ENCODE measurements at regions not wholly inside any gene's neighbourhood (a gene's known extent, or its start where the extent isn't known, plus 50 kb on each side); places are given as distances from the start of the nearest gene placed in this dataset.

DNA sequence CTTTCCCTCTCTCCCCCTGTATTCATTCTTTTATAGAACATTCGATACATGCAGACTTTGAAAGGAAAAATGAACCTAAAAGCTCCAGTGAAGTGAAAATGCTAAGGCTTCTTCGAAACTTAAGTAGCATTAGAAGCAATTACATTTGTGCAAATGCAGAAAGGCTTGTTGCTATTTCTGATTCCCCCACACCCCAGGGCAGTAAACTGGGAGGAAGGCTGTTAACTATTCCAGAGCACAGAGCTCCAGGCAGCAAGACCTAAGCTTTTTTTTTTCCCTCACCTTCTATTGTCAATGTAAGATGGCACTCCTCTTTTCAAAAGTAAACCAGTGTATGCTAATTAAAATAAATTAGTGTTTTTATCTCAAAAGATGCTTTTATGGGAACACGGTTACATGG is 448.9 kb upstream of the TBX3 start:
- H3K4me3 ChIP-seq: no peak overlapping the region
- H3K4me2 ChIP-seq: no peak overlapping the region
- ChIA-PET CTCF (interaction anchor here (0.7 to 1.8 kb wide), 4 partner anchors 13 to 449 kb away, joined by 3 to 6 read pairs (median 3); partner anchors contain the start of gene TBX3), POLR2A (no interaction called here)
- no peak overlapping the region for H3K27ac ChIP-seq
- H3K4me1 ChIP-seq: peaks cover 19% of the 10 kb centered on the region
- no peaks in the 10 kb centered on the region for H3K9me3 ChIP-seq
- 53% methylated on average over 3 of the region's 3 CpGs for WGBS (ENCODE audit: missing lambda C conversion rate)
- no peak for TF ChIP-seq FOSB (CRISPR knock-in tag; IDR thresholded peaks at IDR 0.05)
- TF ChIP-seq ZNF302 (CRISPR knock-in tag; IDR thresholded peaks at IDR 0.05): no peak
- TF ChIP-seq, protein P1, sequence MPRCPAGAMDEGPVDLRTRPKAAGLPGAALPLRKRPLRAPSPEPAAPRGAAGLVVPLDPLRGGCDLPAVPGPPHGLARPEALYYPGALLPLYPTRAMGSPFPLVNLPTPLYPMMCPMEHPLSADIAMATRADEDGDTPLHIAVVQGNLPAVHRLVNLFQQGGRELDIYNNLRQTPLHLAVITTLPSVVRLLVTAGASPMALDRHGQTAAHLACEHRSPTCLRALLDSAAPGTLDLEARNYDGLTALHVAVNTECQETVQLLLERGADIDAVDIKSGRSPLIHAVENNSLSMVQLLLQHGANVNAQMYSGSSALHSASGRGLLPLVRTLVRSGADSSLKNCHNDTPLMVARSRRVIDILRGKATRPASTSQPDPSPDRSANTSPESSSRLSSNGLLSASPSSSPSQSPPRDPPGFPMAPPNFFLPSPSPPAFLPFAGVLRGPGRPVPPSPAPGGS (IDR thresholded peaks at IDR 0.05): no peak
- TF ChIP-seq NFE2L2 (conservative IDR thresholded peaks at IDR 0.05; ENCODE audit: low read length): no peak
- TF ChIP-seq JUN (IDR thresholded peaks at IDR 0.05): no peak
- no peak for TF ChIP-seq SMC3 (IDR thresholded peaks at IDR 0.05)
- no peak for TF ChIP-seq KDM5A (IDR thresholded peaks at IDR 0.05)
- no peak for TF ChIP-seq HOXB13 (CRISPR knock-in tag; IDR thresholded peaks at IDR 0.05; ENCODE audit: low read depth)
- TF ChIP-seq MYC (IDR thresholded peaks at IDR 0.05; ENCODE audit: borderline replicate concordance, low read length): no peak
- TF ChIP-seq, protein P2, sequence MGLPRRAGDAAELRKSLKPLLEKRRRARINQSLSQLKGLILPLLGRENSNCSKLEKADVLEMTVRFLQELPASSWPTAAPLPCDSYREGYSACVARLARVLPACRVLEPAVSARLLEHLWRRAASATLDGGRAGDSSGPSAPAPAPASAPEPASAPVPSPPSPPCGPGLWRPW (IDR thresholded peaks at IDR 0.05): no peak
- TF ChIP-seq ZSCAN20 (CRISPR knock-in tag; IDR thresholded peaks at IDR 0.05): no peak
- TF ChIP-seq TFCP2L1 (CRISPR knock-in tag; IDR thresholded peaks at IDR 0.05): no peak
- no peak for TF ChIP-seq TP53 (CRISPR knock-in tag; IDR thresholded peaks at IDR 0.05)
- no peak for TF ChIP-seq NPAS2 (CRISPR knock-in tag; IDR thresholded peaks at IDR 0.05; ENCODE audit: borderline replicate concordance)
- TF ChIP-seq RFX5 (IDR thresholded peaks at IDR 0.05): no peak
- no peak for TF ChIP-seq HDAC2 (IDR thresholded peaks at IDR 0.05)
- no peak for TF ChIP-seq FOSL2 (IDR thresholded peaks at IDR 0.05)
- TF ChIP-seq FOSL2 (CRISPR knock-in tag; IDR thresholded peaks at IDR 0.05): no peak
- TF ChIP-seq, protein P3, sequence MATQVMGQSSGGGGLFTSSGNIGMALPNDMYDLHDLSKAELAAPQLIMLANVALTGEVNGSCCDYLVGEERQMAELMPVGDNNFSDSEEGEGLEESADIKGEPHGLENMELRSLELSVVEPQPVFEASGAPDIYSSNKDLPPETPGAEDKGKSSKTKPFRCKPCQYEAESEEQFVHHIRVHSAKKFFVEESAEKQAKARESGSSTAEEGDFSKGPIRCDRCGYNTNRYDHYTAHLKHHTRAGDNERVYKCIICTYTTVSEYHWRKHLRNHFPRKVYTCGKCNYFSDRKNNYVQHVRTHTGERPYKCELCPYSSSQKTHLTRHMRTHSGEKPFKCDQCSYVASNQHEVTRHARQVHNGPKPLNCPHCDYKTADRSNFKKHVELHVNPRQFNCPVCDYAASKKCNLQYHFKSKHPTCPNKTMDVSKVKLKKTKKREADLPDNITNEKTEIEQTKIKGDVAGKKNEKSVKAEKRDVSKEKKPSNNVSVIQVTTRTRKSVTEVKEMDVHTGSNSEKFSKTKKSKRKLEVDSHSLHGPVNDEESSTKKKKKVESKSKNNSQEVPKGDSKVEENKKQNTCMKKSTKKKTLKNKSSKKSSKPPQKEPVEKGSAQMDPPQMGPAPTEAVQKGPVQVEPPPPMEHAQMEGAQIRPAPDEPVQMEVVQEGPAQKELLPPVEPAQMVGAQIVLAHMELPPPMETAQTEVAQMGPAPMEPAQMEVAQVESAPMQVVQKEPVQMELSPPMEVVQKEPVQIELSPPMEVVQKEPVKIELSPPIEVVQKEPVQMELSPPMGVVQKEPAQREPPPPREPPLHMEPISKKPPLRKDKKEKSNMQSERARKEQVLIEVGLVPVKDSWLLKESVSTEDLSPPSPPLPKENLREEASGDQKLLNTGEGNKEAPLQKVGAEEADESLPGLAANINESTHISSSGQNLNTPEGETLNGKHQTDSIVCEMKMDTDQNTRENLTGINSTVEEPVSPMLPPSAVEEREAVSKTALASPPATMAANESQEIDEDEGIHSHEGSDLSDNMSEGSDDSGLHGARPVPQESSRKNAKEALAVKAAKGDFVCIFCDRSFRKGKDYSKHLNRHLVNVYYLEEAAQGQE (IDR thresholded peaks at IDR 0.05): no peak
- TF ChIP-seq, protein P4, sequence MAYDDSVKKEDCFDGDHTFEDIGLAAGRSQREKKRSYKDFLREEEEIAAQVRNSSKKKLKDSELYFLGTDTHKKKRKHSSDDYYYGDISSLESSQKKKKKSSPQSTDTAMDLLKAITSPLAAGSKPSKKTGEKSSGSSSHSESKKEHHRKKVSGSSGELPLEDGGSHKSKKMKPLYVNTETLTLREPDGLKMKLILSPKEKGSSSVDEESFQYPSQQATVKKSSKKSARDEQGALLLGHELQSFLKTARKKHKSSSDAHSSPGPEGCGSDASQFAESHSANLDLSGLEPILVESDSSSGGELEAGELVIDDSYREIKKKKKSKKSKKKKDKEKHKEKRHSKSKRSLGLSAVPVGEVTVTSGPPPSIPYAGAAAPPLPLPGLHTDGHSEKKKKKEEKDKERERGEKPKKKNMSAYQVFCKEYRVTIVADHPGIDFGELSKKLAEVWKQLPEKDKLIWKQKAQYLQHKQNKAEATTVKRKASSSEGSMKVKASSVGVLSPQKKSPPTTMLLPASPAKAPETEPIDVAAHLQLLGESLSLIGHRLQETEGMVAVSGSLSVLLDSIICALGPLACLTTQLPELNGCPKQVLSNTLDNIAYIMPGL (CRISPR knock-in tag; IDR thresholded peaks at IDR 0.05; ENCODE audit: borderline replicate concordance): no peak
- no peak for TF ChIP-seq FOXS1 (CRISPR knock-in tag; IDR thresholded peaks at IDR 0.05)
- no peak for DNase-seq (ENCODE audit: low read depth in 1 of 2, low spot score in 1 of 2)
- no peak for ATAC-seq
- no peak for FAIRE-seq

DNA sequence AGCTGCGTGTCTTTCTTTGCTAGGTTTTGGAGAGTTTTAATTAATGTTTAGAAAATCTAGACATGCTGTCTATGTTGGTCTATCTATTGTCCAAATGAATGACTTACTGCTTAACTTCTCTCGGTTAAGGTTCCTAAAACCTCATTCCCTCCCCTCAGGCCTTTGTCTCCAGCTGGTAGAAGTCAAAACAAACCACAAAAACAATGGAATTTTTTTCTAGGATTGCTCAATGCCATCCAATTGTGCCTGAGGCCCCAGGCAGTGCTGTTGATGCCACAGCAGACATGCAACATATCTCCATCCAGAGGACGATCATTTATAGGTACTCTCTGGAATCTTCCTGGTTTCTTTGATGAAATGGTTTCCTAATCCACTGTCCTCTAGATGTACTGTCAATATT is 448.2 kb upstream of the TBX3 start:
- H3K27ac ChIP-seq: no peak overlapping the region; a peak in 1 of 6 replicates
- TF ChIP-seq CEBPB (IDR thresholded peaks at IDR 0.05): peak; percentile 22 to 28; a peak in 1 of 4 replicates
- TF ChIP-seq, protein P2 (IDR thresholded peaks at IDR 0.05): no peak
- ATAC-seq: no peak
- no peaks in the 10 kb centered on the region for H3K9me3 ChIP-seq
- no peak for DNase-seq (ENCODE audit: low read depth in 1 of 2, low spot score in 1 of 2)
- 23% methylated on average over 3 of the region's 3 CpGs for WGBS (ENCODE audit: missing lambda C conversion rate)
- H3K4me2 ChIP-seq: no peak overlapping the region
- no peak for FAIRE-seq
- no peak overlapping the region for H3K4me3 ChIP-seq
- peaks cover 19% of the 10 kb centered on the region for H3K4me1 ChIP-seq
- CTCF ChIA-PET: interaction anchor here (0.7 to 0.8 kb wide), 3 partner anchors 9 to 337 kb away, joined by 3 read pairs; no protein-coding TSS in a partner anchor
- POLR2A ChIA-PET: no interaction called here

Data from A549 (cell line).